DND-41 (cell line): ENCODE measurements at regions not wholly inside any gene's neighbourhood (a gene's known extent, or its start where the extent isn't known, plus 50 kb on each side); places are given as distances from the start of the nearest gene placed in this dataset.

Experiments
- CTCF ChIP-seq: IDR thresholded peaks from 2 replicates; pipeline ENCODE4 v1.5.1; 2012; ENCODE audit warnings: borderline replicate concordance, low read length, moderate library complexity, mild to moderate bottlenecking; ENCODE audit not compliant: poor library complexity, severe bottlenecking; ENCODE audit errors: extremely low read depth
- EZH2 ChIP-seq: IDR thresholded peaks from 3 replicates; pipeline ENCODE4 v1.6.1; 2012; ENCODE audit warnings: borderline replicate concordance, low read depth, mild to moderate bottlenecking, moderate library complexity, low read length, inconsistent platforms; ENCODE audit not compliant: severe bottlenecking

GRCh38 chrX:138082251-138082650 is 516.3 kb downstream of the ZIC3 start:
- TF ChIP-seq CTCF (no peak), EZH2 (no peak)
